ENCODE measurements at regions not wholly inside any gene's neighbourhood (a gene's known extent, or its start where the extent isn't known, plus 50 kb on each side); places are given as distances from the start of the nearest gene placed in this dataset.

DNA sequence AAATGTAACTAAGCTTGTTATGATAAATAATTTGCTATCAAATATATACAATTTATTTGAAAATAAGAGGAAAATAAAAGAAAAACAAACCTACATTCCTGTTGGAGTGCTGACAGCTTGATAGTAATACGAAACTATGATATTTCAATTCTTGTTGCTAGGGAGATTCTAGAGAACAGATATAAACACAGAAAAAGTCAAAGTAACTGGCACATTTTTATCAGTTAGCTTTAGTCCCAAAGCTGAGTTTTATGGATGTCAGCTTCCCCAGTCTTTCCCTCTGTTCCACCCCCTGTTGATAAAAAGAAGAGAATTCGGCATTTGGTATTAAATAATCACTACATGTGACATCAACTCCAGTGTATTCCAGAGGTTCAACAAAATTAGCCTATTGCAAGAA is 1134.0 kb downstream of the XPNPEP1 start:
- Mint-ChIP-seq H3K9me3 (peaks cover 25% of the 10 kb centered on the region), H3K27ac (no peak overlapping the region), H3K4me1 (ENCODE audit: low read depth) (no peaks in the 10 kb centered on the region), H3K4me3 (no peak overlapping the region), H3K27me3 (no peaks in the 10 kb centered on the region), H3K36me3 (ENCODE audit: low read depth) (no peaks in the 10 kb centered on the region)
- DNase-seq: no peak

DNA sequence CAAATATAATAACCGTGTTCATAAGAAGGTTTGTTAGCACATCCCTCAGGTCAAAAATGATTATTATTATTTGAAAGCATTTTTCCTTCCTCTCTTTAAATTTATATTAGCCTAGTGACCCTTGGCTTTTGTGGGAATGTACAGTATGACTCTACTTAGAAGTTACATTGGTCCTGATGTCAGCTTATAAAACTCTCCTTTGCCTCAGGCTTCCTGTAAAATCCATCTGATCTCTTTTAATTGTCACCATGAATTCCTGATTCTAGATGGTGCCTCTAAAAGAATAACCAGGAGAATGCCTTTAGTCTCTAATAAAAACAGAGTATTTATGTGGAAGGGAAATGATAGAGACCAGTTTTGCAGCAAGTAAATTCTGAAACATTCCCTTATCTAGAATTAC is 1134.4 kb downstream of the XPNPEP1 start:
- no peaks in the 10 kb centered on the region for H3K4me1 Mint-ChIP-seq (ENCODE audit: low read depth)
- H3K36me3 Mint-ChIP-seq (ENCODE audit: low read depth): no peaks in the 10 kb centered on the region
- H3K9me3 Mint-ChIP-seq: peaks cover 29% of the 10 kb centered on the region
- H3K4me3 Mint-ChIP-seq: no peak overlapping the region
- H3K27ac Mint-ChIP-seq: no peak overlapping the region
- H3K27me3 Mint-ChIP-seq: no peaks in the 10 kb centered on the region
- no peak for DNase-seq

DNA sequence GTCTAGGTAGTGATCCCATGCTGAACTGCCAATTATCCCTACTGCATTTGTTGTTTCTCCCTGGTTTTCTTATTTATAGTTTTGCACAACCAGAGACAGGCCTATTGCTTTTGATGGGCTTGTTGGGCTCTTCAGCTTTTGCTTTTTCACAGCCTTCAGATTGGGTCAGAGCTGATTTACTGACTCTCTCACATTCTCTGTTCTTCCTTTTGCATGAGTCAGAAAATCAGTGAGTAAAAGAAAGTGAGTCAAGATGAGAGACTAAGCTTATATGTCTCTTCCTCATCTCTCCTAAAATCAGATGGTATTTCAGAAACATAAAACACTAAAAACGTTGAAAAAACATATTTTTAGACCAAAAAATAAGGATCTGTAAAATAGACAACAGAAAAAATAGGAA is 1135.4 kb downstream of the XPNPEP1 start:
- no peaks in the 10 kb centered on the region for H3K36me3 Mint-ChIP-seq (ENCODE audit: low read depth)
- DNase-seq: no peak
- H3K27me3 Mint-ChIP-seq: no peaks in the 10 kb centered on the region
- H3K9me3 Mint-ChIP-seq: peaks cover 33% of the 10 kb centered on the region
- H3K27ac Mint-ChIP-seq: no peak overlapping the region
- H3K4me1 Mint-ChIP-seq (ENCODE audit: low read depth): no peaks in the 10 kb centered on the region
- no peak overlapping the region for H3K4me3 Mint-ChIP-seq

DNA sequence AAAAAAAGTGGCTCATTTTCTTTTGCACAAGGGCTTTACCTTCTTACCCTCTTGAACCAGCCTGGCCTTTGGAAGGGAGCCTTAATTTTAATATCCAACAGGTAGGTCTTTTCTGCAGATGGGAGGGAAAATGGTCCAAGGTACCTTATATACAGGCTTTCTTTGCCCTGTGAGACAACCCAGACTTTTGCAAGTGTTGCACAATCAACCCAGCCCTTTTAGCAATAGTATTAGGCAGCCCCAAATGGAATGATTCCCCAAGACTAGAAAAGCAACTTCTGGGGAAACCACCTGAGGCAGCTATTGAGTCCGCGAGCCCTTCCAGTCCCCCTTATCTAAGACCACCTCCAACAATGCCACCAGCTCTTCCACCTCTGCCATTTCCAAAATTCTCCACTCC is 1138.3 kb downstream of the XPNPEP1 start:
- Mint-ChIP-seq H3K9me3 (peaks cover 37% of the 10 kb centered on the region), H3K27ac (no peak overlapping the region), H3K27me3 (no peaks in the 10 kb centered on the region), H3K36me3 (ENCODE audit: low read depth) (no peaks in the 10 kb centered on the region), H3K4me1 (ENCODE audit: low read depth) (no peaks in the 10 kb centered on the region), H3K4me3 (no peak overlapping the region)
- DNase-seq: no peak

DNA sequence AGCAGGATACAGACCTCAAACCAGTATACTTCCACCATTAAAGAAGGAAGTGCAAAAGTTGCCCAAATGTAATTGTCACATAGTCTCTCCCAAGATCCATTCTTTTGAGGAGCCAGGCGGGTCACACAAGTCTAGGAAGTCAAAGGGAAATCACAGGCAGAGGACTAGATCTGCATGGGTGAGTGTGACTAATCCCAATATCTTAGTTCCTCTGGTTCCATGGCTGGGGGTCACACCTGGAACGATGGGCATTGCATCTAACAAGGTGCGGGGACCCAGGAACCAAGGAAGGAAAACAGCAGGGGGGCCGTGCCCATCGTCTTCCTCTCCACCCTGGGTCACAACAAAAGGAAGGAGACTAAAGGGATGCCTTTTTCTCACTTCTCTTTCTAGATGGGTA is 1138.8 kb downstream of the XPNPEP1 start:
- peaks cover 39% of the 10 kb centered on the region for H3K9me3 Mint-ChIP-seq
- H3K27ac Mint-ChIP-seq: no peak overlapping the region
- H3K4me1 Mint-ChIP-seq (ENCODE audit: low read depth): no peaks in the 10 kb centered on the region
- DNase-seq: no peak
- no peaks in the 10 kb centered on the region for H3K27me3 Mint-ChIP-seq
- H3K36me3 Mint-ChIP-seq (ENCODE audit: low read depth): no peaks in the 10 kb centered on the region
- H3K4me3 Mint-ChIP-seq: no peak overlapping the region

DNA sequence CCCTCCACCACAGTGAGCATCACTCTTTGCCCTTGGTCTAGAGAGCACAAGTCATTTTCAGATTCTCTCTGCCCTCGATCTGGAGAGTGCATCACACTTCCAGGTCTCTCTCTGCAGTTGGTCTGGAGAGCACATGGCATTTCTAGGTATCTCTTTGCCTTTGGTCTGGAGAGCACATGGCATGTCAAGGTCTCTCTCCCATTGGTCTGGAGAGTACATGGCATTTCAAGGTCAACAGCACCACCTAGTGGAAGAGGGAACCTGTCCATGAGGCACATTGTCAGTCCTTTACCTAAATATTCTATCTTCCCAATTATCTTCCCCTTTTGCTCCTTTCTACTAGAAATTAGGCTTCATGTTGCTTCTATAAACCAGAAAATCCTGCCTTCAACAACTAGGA is 1139.4 kb downstream of the XPNPEP1 start:
- no peaks in the 10 kb centered on the region for H3K27me3 Mint-ChIP-seq
- H3K4me1 Mint-ChIP-seq (ENCODE audit: low read depth): no peaks in the 10 kb centered on the region
- no peaks in the 10 kb centered on the region for H3K36me3 Mint-ChIP-seq (ENCODE audit: low read depth)
- H3K4me3 Mint-ChIP-seq: no peak overlapping the region
- H3K27ac Mint-ChIP-seq: no peak overlapping the region
- no peak for DNase-seq
- peaks cover 43% of the 10 kb centered on the region for H3K9me3 Mint-ChIP-seq

DNA sequence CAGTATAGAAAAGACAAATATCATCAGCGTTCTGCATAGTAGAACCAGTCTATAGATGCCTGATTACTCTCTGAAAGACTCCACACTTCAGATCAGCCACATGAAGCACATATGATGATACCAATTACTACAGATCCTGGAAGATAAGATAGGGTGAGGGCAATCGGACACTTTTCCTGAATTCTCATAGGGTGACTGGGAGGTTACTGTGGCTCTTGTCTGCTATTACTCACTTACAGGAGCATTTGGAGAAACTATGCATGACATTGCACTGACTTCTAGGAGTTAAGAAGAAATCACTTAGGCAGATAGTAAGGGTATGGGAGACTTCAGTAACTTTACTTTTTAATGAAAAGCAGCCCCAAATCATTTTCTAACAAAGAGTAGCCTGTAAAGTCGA is 1140.9 kb downstream of the XPNPEP1 start:
- no peak overlapping the region for H3K4me3 Mint-ChIP-seq
- H3K27me3 Mint-ChIP-seq: no peaks in the 10 kb centered on the region
- H3K27ac Mint-ChIP-seq: no peak overlapping the region
- peaks cover 38% of the 10 kb centered on the region for H3K9me3 Mint-ChIP-seq
- no peaks in the 10 kb centered on the region for H3K36me3 Mint-ChIP-seq (ENCODE audit: low read depth)
- no peak for DNase-seq
- H3K4me1 Mint-ChIP-seq (ENCODE audit: low read depth): no peaks in the 10 kb centered on the region

DNA sequence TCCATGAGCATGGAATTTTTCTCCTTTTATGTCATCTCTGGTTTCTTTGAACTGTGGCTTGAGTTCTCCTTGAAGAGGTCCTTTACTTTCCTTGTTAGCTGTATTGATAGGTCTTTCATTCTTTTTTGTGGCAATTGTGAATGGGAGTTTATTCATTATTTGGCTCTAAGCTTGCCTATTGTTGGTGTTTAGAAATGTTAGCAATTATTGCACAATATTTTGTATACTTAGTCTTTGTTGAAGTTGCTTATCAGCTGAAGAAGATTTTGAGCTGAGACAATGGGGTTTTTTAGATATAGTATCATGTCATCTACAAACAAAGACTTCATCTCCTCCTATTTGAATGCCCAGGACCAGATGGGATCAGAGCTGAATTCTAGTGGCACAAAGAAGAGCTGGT is 1143.8 kb downstream of the XPNPEP1 start:
- H3K27ac Mint-ChIP-seq: no peak overlapping the region
- H3K9me3 Mint-ChIP-seq: peaks cover 22% of the 10 kb centered on the region
- no peak for DNase-seq
- H3K36me3 Mint-ChIP-seq (ENCODE audit: low read depth): no peaks in the 10 kb centered on the region
- H3K27me3 Mint-ChIP-seq: no peaks in the 10 kb centered on the region
- H3K4me3 Mint-ChIP-seq: no peak overlapping the region
- H3K4me1 Mint-ChIP-seq (ENCODE audit: low read depth): no peaks in the 10 kb centered on the region

DNA sequence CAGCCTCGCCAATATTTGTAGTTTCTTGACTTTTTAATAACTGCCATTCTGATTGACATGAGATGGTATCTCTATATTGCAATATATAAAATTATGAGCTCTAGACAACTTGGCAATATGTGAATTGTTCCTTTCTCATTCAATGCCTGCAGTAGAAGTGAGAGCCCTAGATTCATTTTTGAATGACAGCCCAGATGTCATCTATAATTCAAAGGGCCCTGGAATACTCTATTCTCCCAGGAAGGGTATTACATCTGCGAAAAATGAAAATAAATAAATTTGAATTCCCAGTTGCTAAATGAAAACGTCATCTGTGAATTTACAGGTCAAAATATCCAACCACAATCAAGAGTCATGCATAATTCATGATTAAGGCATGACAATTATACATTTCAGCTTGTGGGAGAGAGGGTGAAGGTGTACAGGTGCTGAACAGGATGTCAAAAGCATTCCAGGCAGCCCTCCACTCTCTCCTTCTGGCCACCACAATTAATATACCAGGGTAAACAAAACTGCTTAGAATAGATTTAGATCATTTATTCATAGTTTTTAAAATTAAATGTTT is 1147.3 kb downstream of the XPNPEP1 start:
- Mint-ChIP-seq H3K27ac (no peak overlapping the region), H3K4me3 (no peak overlapping the region), H3K4me1 (ENCODE audit: low read depth) (no peaks in the 10 kb centered on the region), H3K36me3 (ENCODE audit: low read depth) (no peaks in the 10 kb centered on the region), H3K9me3 (peaks cover 9% of the 10 kb centered on the region), H3K27me3 (no peaks in the 10 kb centered on the region)
- DNase-seq: no peak

DNA sequence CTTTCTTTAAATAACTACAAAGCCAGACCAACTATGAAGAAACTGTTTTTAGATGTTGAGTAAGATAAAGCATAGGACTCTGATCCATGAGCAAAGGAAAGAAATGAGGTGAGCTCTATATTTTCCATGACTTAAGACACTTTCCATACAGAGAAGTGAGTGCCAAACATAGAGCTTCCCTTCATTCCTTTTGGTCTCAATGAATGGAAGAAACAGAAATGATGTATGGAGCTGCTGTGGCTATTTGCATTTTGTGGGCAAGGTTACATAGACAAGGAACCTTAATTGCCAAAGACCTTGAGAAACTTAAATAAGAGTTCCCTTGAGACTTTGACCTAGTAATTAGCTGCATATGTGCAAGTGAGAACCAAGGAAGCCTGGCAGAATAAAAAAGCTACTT is 1152.2 kb downstream of the XPNPEP1 start:
- H3K9me3 Mint-ChIP-seq: peaks cover 5% of the 10 kb centered on the region
- no peaks in the 10 kb centered on the region for H3K27me3 Mint-ChIP-seq
- H3K4me1 Mint-ChIP-seq (ENCODE audit: low read depth): no peaks in the 10 kb centered on the region
- no peak overlapping the region for H3K27ac Mint-ChIP-seq
- no peak overlapping the region for H3K4me3 Mint-ChIP-seq
- DNase-seq: no peak
- no peaks in the 10 kb centered on the region for H3K36me3 Mint-ChIP-seq (ENCODE audit: low read depth)

DNA sequence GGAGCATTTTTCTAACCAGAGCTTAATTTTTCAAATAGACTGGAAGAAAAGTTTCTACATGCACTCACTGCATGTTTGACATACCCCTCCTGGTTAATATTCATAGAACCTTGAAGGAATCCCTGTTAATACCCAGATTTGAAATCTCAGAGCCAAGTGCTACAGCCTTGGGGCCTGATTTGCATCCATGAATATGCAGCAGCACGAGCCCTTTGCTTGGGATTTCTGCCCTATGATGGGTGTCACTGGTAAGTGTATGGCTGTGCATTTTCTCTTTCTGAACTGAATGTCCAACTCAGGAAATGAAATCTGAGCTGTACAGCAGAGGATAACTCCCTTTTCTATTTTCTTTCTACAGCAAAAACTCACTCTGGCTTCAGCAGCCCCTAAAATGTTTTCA is 1157.5 kb downstream of the XPNPEP1 start:
- no peaks in the 10 kb centered on the region for H3K36me3 Mint-ChIP-seq (ENCODE audit: low read depth)
- no peaks in the 10 kb centered on the region for H3K27me3 Mint-ChIP-seq
- H3K4me3 Mint-ChIP-seq: no peak overlapping the region
- no peak for DNase-seq
- no peak overlapping the region for H3K27ac Mint-ChIP-seq
- H3K4me1 Mint-ChIP-seq (ENCODE audit: low read depth): no peaks in the 10 kb centered on the region
- H3K9me3 Mint-ChIP-seq: peaks cover 14% of the 10 kb centered on the region

DNA sequence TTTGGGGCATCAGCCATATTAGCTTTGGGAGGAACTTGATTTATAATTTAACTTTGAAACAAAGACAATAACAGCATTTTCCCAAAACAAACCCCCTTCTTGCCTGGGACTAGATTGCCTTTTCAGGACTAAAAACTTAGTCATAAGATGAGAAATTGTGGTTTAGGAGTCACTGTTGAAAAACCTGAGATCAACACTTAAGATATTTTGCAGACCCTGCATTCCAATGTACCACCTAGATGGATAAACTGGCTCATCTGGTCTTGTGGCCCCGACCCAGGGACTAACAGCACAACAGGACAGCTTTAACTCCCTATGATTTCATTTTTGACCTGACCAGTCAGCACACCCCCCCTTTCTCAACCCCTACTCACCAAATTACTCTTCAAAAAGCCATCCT is 1165.4 kb downstream of the XPNPEP1 start:
- H3K27me3 Mint-ChIP-seq: no peaks in the 10 kb centered on the region
- H3K9me3 Mint-ChIP-seq: peaks cover 12% of the 10 kb centered on the region
- H3K27ac Mint-ChIP-seq: no peak overlapping the region
- H3K36me3 Mint-ChIP-seq (ENCODE audit: low read depth): no peaks in the 10 kb centered on the region
- DNase-seq: no peak
- H3K4me3 Mint-ChIP-seq: no peak overlapping the region
- no peaks in the 10 kb centered on the region for H3K4me1 Mint-ChIP-seq (ENCODE audit: low read depth)

DNA sequence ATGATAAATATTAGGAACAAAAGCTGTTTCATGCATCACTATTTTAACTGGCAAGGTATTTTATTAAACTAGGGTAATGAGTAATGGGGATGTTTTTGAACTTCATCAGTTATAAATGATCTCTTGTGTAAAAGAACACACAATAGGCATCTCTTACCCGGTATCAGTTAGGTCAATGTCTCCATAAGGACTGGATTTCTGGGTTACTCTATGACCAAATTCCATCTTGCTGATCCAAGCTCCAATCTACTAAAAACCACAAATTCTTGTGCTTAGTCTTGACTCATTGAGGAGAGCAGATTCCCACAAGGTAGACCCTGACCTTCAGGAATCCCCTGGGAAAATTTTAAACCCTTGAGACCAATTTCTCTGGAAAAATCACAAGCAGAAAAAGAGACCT is 1167.7 kb downstream of the XPNPEP1 start:
- Mint-ChIP-seq H3K9me3 (peaks cover 8% of the 10 kb centered on the region), H3K36me3 (ENCODE audit: low read depth) (no peaks in the 10 kb centered on the region), H3K4me1 (ENCODE audit: low read depth) (no peaks in the 10 kb centered on the region), H3K27ac (no peak overlapping the region), H3K4me3 (no peak overlapping the region), H3K27me3 (no peaks in the 10 kb centered on the region)
- DNase-seq: no peak

DNA sequence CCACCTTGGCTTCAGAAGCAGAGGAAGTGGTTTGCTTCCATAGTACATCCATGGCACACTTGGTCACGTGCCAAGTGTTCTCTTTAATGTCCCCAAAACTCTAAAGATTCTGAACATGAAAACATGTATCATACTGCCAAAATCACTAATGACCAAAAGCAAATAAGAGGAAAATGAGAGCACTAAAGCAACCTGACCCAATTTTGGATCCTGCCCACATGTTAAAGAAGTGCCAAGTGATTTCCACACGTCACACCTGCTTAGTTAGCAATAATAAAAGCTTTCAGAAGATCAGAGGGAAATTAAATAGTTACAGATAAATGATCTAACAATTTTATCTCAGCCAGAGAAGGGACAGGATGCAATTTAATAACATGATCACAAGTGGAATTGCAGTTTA is 1170.0 kb downstream of the XPNPEP1 start:
- no peak overlapping the region for H3K4me3 Mint-ChIP-seq
- H3K27me3 Mint-ChIP-seq: no peaks in the 10 kb centered on the region
- no peaks in the 10 kb centered on the region for H3K4me1 Mint-ChIP-seq (ENCODE audit: low read depth)
- peaks cover 7% of the 10 kb centered on the region for H3K9me3 Mint-ChIP-seq
- H3K27ac Mint-ChIP-seq: no peak overlapping the region
- DNase-seq: no peak
- no peaks in the 10 kb centered on the region for H3K36me3 Mint-ChIP-seq (ENCODE audit: low read depth)

DNA sequence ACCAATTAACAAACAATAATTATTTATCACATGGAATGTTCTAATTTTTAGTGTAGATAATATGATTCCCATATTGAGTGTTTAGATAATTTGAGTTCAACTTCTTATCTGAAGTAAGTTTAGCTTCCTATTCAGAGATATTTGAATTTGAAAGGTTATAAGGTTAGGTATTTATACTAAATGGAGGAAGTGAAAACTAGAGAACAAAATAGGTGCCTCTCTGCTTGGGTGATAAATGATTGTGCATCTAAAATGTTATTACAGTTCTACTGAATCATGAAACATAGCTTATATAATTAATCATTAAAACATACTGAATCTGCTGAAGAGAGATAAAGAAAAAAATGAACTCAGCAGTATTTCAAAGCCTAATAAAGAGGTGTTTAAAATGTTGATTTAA is 1174.3 kb downstream of the XPNPEP1 start:
- Mint-ChIP-seq H3K27me3 (no peaks in the 10 kb centered on the region), H3K4me1 (ENCODE audit: low read depth) (no peaks in the 10 kb centered on the region), H3K27ac (no peak overlapping the region), H3K36me3 (ENCODE audit: low read depth) (no peaks in the 10 kb centered on the region), H3K9me3 (peaks cover 14% of the 10 kb centered on the region), H3K4me3 (no peak overlapping the region)
- DNase-seq: no peak

DNA sequence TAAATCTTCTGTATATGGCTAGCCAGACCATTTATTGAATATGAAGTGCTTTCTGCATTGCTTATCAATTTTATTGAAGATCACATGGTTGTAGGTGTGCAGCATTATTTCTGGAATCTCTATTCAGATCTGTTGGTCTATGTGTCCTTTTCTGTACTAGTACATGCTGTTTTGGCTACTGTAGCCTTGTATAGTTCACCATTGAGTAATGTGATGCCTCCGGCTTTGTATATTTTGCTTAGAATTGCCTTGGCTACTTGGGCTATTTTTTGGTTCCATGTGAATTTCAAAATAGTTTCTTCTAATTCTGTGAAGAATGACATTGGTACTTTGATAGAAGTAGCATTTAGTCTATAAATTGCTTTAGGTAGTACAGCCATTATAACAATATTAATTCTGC is 1187.2 kb downstream of the XPNPEP1 start:
- no peak overlapping the region for H3K27ac Mint-ChIP-seq
- no peaks in the 10 kb centered on the region for H3K27me3 Mint-ChIP-seq
- no peak overlapping the region for H3K4me3 Mint-ChIP-seq
- H3K9me3 Mint-ChIP-seq: peaks cover 27% of the 10 kb centered on the region
- no peak for DNase-seq
- no peaks in the 10 kb centered on the region for H3K36me3 Mint-ChIP-seq (ENCODE audit: low read depth)
- no peaks in the 10 kb centered on the region for H3K4me1 Mint-ChIP-seq (ENCODE audit: low read depth)
